HEK293 (cell line): ENCODE measurements at regions not wholly inside any gene's neighbourhood (a gene's known extent, or its start where the extent isn't known, plus 50 kb on each side); places are given as distances from the start of the nearest gene placed in this dataset.

Experiments used
- CTCF ChIA-PET: fragments of 350-600 bp; formaldehyde crosslinking; extraction: SDS; loops from one replicate; lab custom pipeline; 2021; ENCODE audit warnings: antibody characterized with exemption; lab: Yijun Ruan, JAX
- POLR2A ChIA-PET: fragments of 300-600 bp; formaldehyde crosslinking; extraction: SDS; loops from one replicate; lab custom pipeline; 2020; ENCODE audit warnings: antibody characterized with exemption, inconsistent platforms; lab: Yijun Ruan, JAX
- H3K27ac ChIP-seq: fragments of 200-500 bp; sonication (Bioruptor generic); 2 replicates; pipeline ENCODE4 v1.5.1; 2014; ENCODE audit warnings: low read depth, low read length, control low read depth, inconsistent platforms; ENCODE audit errors: extremely low read depth
- H3K36me3 ChIP-seq, 2 experiments: fragments of 200-500 bp in 1 of 2; sonication (Bioruptor generic) in 1 of 2; 1 replicate in 1 of 2; 2 replicates in 1 of 2; pipeline ENCODE4 v1.5.1; 2014 to 2017; ENCODE audit warnings: inconsistent platforms in 2 of 2, low read length in 2 of 2; ENCODE audit not compliant: control insufficient read depth in 2 of 2, insufficient read depth in 1 of 2
- H3K4me1 ChIP-seq: fragments of 200-500 bp; sonication (Bioruptor generic); 2 replicates; pipeline ENCODE4 v1.5.1; 2014; ENCODE audit warnings: mild to moderate bottlenecking, low read length, inconsistent platforms; ENCODE audit not compliant: control insufficient read depth, insufficient read depth
- H3K4me3 ChIP-seq: 2 replicates; pipeline ENCODE4 v1.5.1; 2011; ENCODE audit warnings: low read depth, mild to moderate bottlenecking, control low read depth, low read length, moderate library complexity
- H3K9me3 ChIP-seq: fragments of 200-500 bp; sonication (Bioruptor generic); 2 replicates; pipeline ENCODE4 v1.5.1; 2014; ENCODE audit warnings: low read depth, low read length, inconsistent platforms; ENCODE audit not compliant: control insufficient read depth, insufficient read depth
- BCL11B ChIP-seq: fragments of 450-650 bp; formaldehyde crosslinking; IDR thresholded peaks from 2 replicates; pipeline ENCODE4 v1.5.1; 2016; ENCODE audit warnings: low read depth, missing biosample characterization, missing genetic modification characterization
- CTCF ChIP-seq: fragments of 450-650 bp; formaldehyde crosslinking; IDR thresholded peaks from 2 replicates; pipeline ENCODE4 v1.5.1; 2016; ENCODE audit warnings: missing biosample characterization, missing genetic modification characterization
- KLF10 ChIP-seq: fragments of 450-650 bp; IDR thresholded peaks from 2 replicates; pipeline ENCODE4 v1.5.1; 2018; ENCODE audit warnings: missing biosample characterization, mild to moderate bottlenecking, missing genetic modification characterization
- PATZ1 ChIP-seq: fragments of 450-650 bp; formaldehyde crosslinking; IDR thresholded peaks from 2 replicates; pipeline ENCODE4 v1.5.1; 2016; ENCODE audit warnings: missing biosample characterization, missing genetic modification characterization
- SCRT2 ChIP-seq: fragments of 450-650 bp; formaldehyde crosslinking; IDR thresholded peaks from 2 replicates; pipeline ENCODE4 v1.5.1; 2016; ENCODE audit warnings: missing biosample characterization, missing genetic modification characterization
- SP7 ChIP-seq: fragments of 450-650 bp; formaldehyde crosslinking; IDR thresholded peaks from 2 replicates; pipeline ENCODE4 v1.5.1; 2016; ENCODE audit warnings: missing biosample characterization, missing genetic modification characterization
- TCF7L2 ChIP-seq: IDR thresholded peaks from 2 replicates; pipeline ENCODE4 v1.6.1; 2011; ENCODE audit warnings: low read depth, mild to moderate bottlenecking, inconsistent platforms, low read length, moderate library complexity, borderline replicate concordance
- YY1 ChIP-seq: fragments of 450-650 bp; formaldehyde crosslinking; IDR thresholded peaks from 2 replicates; pipeline ENCODE4 v1.5.1; 2018; ENCODE audit warnings: missing biosample characterization, missing genetic modification characterization
- ZBTB11 ChIP-seq: fragments of 450-650 bp; formaldehyde crosslinking; conservative IDR thresholded peaks from 2 replicates; pipeline ENCODE4 v1.5.1; 2016; ENCODE audit warnings: low read depth, missing biosample characterization, missing genetic modification characterization
- ZBTB17 ChIP-seq: fragments of 450-650 bp; formaldehyde crosslinking; IDR thresholded peaks from 2 replicates; pipeline ENCODE4 v1.5.1; 2016; ENCODE audit warnings: missing biosample characterization, missing genetic modification characterization
- ZNF140 ChIP-seq: fragments of 450-650 bp; formaldehyde crosslinking; IDR thresholded peaks from 2 replicates; pipeline ENCODE4 v1.5.1; 2016; ENCODE audit warnings: missing biosample characterization, missing genetic modification characterization
- ZNF248 ChIP-seq: fragments of 450-650 bp; formaldehyde crosslinking; IDR thresholded peaks from 2 replicates; pipeline ENCODE4 v1.5.1; 2017; ENCODE audit warnings: missing biosample characterization, missing genetic modification characterization
- ZNF26 ChIP-seq: fragments of 450-650 bp; formaldehyde crosslinking; IDR thresholded peaks from 2 replicates; pipeline ENCODE4 v1.5.1; 2016; ENCODE audit warnings: missing biosample characterization, missing genetic modification characterization
- ZNF423 ChIP-seq: fragments of 450-650 bp; formaldehyde crosslinking; IDR thresholded peaks from 2 replicates; pipeline ENCODE4 v1.5.1; 2016; ENCODE audit warnings: missing biosample characterization, missing genetic modification characterization
- ZNF426 ChIP-seq: fragments of 450-650 bp; formaldehyde crosslinking; IDR thresholded peaks from 2 replicates; pipeline ENCODE4 v1.5.1; 2017; ENCODE audit warnings: missing biosample characterization, missing genetic modification characterization, mild to moderate bottlenecking, inconsistent platforms, moderate library complexity
- ZNF501 ChIP-seq: fragments of 450-650 bp; formaldehyde crosslinking; IDR thresholded peaks from 2 replicates; pipeline ENCODE4 v1.5.1; 2016; ENCODE audit warnings: missing biosample characterization, missing genetic modification characterization
- ZNF580 ChIP-seq: fragments of 450-650 bp; formaldehyde crosslinking; IDR thresholded peaks from 2 replicates; pipeline ENCODE4 v1.5.1; 2016; ENCODE audit warnings: missing biosample characterization, missing genetic modification characterization
- ZNF621 ChIP-seq: fragments of 450-650 bp; formaldehyde crosslinking; IDR thresholded peaks from 2 replicates; pipeline ENCODE4 v1.5.1; 2017; ENCODE audit warnings: missing biosample characterization, missing genetic modification characterization
- ZNF664 ChIP-seq: fragments of 450-650 bp; formaldehyde crosslinking; IDR thresholded peaks from 2 replicates; pipeline ENCODE4 v1.5.1; 2016; ENCODE audit warnings: missing biosample characterization, missing genetic modification characterization
- TF ChIP-seq, protein P1 (sequence below): fragments of 450-650 bp; IDR thresholded peaks from 2 replicates; pipeline ENCODE4 v1.5.1; 2018; ENCODE audit warnings: missing biosample characterization, missing genetic modification characterization
- TF ChIP-seq, protein P2 (sequence below): fragments of 450-650 bp; formaldehyde crosslinking; IDR thresholded peaks from 2 replicates; pipeline ENCODE4 v1.5.1; 2017; ENCODE audit warnings: missing biosample characterization, missing genetic modification characterization

GRCh38 chr4:63644396-63644795 lies 764.9 kb downstream of the TECRL start (continued):
- TF ChIP-seq ZBTB11 (tag by site-specific recombination) (no peak), ZNF140 (tag by site-specific recombination) (no peak), ZNF664 (tag by site-specific recombination) (no peak), ZNF621 (tag by site-specific recombination) (no peak), TCF7L2 (no peak), YY1 (no peak)
- TF ChIP-seq, protein P1, sequence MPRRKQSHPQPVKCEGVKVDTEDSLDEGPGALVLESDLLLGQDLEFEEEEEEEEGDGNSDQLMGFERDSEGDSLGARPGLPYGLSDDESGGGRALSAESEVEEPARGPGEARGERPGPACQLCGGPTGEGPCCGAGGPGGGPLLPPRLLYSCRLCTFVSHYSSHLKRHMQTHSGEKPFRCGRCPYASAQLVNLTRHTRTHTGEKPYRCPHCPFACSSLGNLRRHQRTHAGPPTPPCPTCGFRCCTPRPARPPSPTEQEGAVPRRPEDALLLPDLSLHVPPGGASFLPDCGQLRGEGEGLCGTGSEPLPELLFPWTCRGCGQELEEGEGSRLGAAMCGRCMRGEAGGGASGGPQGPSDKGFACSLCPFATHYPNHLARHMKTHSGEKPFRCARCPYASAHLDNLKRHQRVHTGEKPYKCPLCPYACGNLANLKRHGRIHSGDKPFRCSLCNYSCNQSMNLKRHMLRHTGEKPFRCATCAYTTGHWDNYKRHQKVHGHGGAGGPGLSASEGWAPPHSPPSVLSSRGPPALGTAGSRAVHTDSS (tag by site-specific recombination): no peak

- CTCF ChIA-PET: no interaction called here
- POLR2A ChIA-PET: no interaction called here
- H3K36me3 ChIP-seq: no peaks in the 10 kb centered on the region
Observed at GRCh38 chr4:63637270-63637669, 772.0 kb downstream of the TECRL start.

More at GRCh38 chr4:63637270-63637669, 772.0 kb downstream of the TECRL start:
- H3K9me3 ChIP-seq: no peaks in the 10 kb centered on the region
- TF ChIP-seq KLF10 (tag by site-specific recombination) (no peak), ZNF580 (no peak), ZNF248 (no peak), BCL11B (tag by site-specific recombination) (no peak), ZNF423 (tag by site-specific recombination) (no peak), ZBTB17 (tag by site-specific recombination) (no peak), CTCF (tag by site-specific recombination) (no peak), ZNF426 (tag by site-specific recombination) (no peak), PATZ1 (tag by site-specific recombination) (no peak), ZNF501 (tag by site-specific recombination) (no peak), ZNF664 (tag by site-specific recombination) (no peak), SCRT2 (tag by site-specific recombination) (no peak), SP7 (tag by site-specific recombination) (no peak), ZNF26 (tag by site-specific recombination) (no peak)
- TF ChIP-seq, protein P2, sequence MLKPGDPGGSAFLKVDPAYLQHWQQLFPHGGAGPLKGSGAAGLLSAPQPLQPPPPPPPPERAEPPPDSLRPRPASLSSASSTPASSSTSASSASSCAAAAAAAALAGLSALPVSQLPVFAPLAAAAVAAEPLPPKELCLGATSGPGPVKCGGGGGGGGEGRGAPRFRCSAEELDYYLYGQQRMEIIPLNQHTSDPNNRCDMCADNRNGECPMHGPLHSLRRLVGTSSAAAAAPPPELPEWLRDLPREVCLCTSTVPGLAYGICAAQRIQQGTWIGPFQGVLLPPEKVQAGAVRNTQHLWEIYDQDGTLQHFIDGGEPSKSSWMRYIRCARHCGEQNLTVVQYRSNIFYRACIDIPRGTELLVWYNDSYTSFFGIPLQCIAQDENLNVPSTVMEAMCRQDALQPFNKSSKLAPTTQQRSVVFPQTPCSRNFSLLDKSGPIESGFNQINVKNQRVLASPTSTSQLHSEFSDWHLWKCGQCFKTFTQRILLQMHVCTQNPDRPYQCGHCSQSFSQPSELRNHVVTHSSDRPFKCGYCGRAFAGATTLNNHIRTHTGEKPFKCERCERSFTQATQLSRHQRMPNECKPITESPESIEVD (tag by site-specific recombination): no peak
- no peak overlapping the region for H3K27ac ChIP-seq
- H3K4me1 ChIP-seq: no peaks in the 10 kb centered on the region
- H3K4me3 ChIP-seq: no peak overlapping the region
